Uterus (tissue), 3 donors: ENCODE measurements at regions not wholly inside any gene's neighbourhood (a gene's known extent, or its start where the extent isn't known, plus 50 kb on each side); places are given as distances from the start of the nearest gene placed in this dataset.

Experiments
- DNase-seq, 2 donors: peaks; one replicate each; pipeline ENCODE4 v3.0.0-alpha.2; 2019 to 2020
- H3K27ac ChIP-seq, 2 donors: fragments of 200-600 bp; sonication (generic); 1 replicate in 1 of 2; 2 replicates in 1 of 2; pipeline ENCODE4 v1.5.1; 2016 to 2018
- H3K27me3 ChIP-seq, 2 donors: fragments of 200-600 bp; sonication (generic); one replicate each; pipeline ENCODE4 v1.5.1; 2018 to 2019; ENCODE audit warnings: control low read depth in 1 of 2
- H3K36me3 ChIP-seq, 2 donors: fragments of 200-600 bp; sonication (generic); one replicate each; pipeline ENCODE4 v1.5.1; 2019; ENCODE audit warnings: control low read depth in 1 of 2
- H3K4me1 ChIP-seq, 2 donors: fragments of 200-600 bp; sonication (generic); one replicate each; pipeline ENCODE4 v1.5.1; 2018 to 2019; ENCODE audit warnings: control low read depth in 1 of 2
- H3K4me3 ChIP-seq, 2 donors: fragments of 200-600 bp; sonication (generic); 1 replicate in 1 of 2; 2 replicates in 1 of 2; pipeline ENCODE4 v1.5.1; 2018 to 2019; ENCODE audit warnings: mild to moderate bottlenecking in 1 of 2
- H3K9me3 ChIP-seq, 2 donors: fragments of 200-600 bp; sonication (generic); one replicate each; pipeline ENCODE4 v1.5.1; 2019; ENCODE audit warnings: control low read depth in 1 of 2
- CTCF ChIP-seq, 4 experiments: fragments of 200-600 bp in 2 of 4; fragments of 450-650 bp in 2 of 4; sonication (generic) in 2 of 4; IDR thresholded peaks; one replicate each; pipeline ENCODE4 v1.5.1; 2016 to 2019; ENCODE audit warnings: antibody characterized with exemption in 4 of 4, mild to moderate bottlenecking in 2 of 4, moderate library complexity in 1 of 4
- POLR2A ChIP-seq, 2 donors: fragments of 450-650 bp; IDR thresholded peaks; one replicate each; pipeline ENCODE4 v1.6.1; 2016; ENCODE audit warnings: antibody characterized with exemption in 2 of 2, mild to moderate bottlenecking in 1 of 2, moderate library complexity in 1 of 2
- intact Hi-C: fragments of 100-400 bp; cut with DNase I; formaldehyde crosslinking; loops from one replicate; pipeline ENCODE4 v1.15.1; 2023; ENCODE audit warnings: low total_unique reads
- donor health status: DM: yes; HTN: yes; CAD: no.

GRCh38 chr6:49087369-49087768, 375.7 kb downstream of the MMUT start:
- Histone ChIP-seq H3K27me3 (no peaks in the 10 kb centered on the region), H3K27ac (no peak overlapping the region), H3K36me3 (no peaks in the 10 kb centered on the region), H3K4me1 (no peaks in the 10 kb centered on the region), H3K4me3 (no peak overlapping the region), H3K9me3 (no peaks in the 10 kb centered on the region)
- intact Hi-C loops: no loop called here
- TF ChIP-seq CTCF (IDR thresholded peaks at IDR 0.05) (no peak), POLR2A (IDR thresholded peaks at IDR 0.05) (no peak)
- DNase-seq: no peak

- no peak for DNase-seq
- H3K4me1 ChIP-seq: no peaks in the 10 kb centered on the region
- intact Hi-C loops: no loop called here
- no peak overlapping the region for H3K27ac ChIP-seq
- H3K36me3 ChIP-seq: no peaks in the 10 kb centered on the region
- H3K9me3 ChIP-seq: no peaks in the 10 kb centered on the region
- no peak overlapping the region for H3K4me3 ChIP-seq
- no peak for TF ChIP-seq CTCF (IDR thresholded peaks at IDR 0.05)
- TF ChIP-seq POLR2A (IDR thresholded peaks at IDR 0.05): no peak
- no peaks in the 10 kb centered on the region for H3K27me3 ChIP-seq
Measured at GRCh38 chr6:49082611-49083010, 380.4 kb downstream of the MMUT start.

DNA sequence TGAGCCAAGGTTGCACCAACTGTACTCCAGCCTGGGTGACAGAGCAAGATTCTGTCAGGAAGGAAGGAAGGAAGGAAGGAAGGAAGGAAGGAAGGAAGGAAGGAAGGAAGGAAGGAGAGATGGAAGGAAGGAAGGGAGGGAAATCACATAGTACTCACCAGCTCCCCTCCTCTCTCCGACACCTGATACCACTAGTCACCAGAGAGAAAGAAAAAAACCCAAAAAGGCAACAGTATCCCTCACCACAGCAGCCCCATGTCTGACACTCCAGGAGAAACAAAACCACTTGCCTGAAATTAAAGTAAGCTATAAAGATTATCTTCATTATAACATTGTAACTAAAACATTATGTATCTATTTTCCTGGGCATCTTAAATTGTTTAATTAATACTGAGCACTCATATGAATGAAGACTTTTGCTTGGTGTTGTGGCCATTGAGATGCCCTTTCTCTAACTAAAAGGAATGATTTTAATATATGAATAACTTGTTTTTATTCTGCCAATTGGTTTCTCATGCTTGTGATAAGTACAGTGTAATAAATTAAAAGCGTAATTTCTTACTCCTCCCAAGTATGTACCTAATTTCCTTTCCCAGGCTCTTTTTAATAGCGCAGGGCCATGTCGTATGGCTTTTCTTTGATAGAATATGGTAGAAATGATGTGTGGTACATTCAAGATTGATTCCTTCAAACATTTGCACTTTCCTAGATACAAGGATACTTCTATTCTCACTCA, 390.0 kb downstream of the MMUT start:
- TF ChIP-seq POLR2A (IDR thresholded peaks at IDR 0.05) (no peak), CTCF (IDR thresholded peaks at IDR 0.05) (no peak)
- no peak overlapping the region for H3K4me3 ChIP-seq
- intact Hi-C loops: no loop called here

DNA sequence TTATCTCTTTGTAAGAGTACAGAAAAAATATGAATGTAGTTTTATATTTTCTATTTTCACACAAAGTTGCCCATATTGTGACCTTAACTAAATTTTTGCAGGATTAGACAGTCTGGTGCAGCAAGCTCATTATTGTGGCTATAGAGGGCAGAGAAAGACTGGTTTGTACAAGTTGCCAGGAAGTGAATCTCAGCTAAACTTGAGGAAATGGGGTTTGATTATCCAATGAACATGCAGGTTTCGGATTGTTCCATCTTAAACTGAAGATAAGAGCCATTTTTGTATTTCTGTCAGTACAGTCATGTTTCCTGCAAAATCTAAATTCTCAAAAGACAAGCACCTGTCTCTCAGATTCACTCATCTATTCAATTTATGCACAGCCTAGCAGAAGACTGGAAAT, 390.9 kb downstream of the MMUT start:
- Histone ChIP-seq H3K4me1 (no peaks in the 10 kb centered on the region), H3K27ac (no peak overlapping the region), H3K27me3 (no peaks in the 10 kb centered on the region), H3K4me3 (no peak overlapping the region), H3K9me3 (no peaks in the 10 kb centered on the region), H3K36me3 (no peaks in the 10 kb centered on the region)
- TF ChIP-seq POLR2A (IDR thresholded peaks at IDR 0.05) (no peak), CTCF (IDR thresholded peaks at IDR 0.05) (no peak)
- DNase-seq: no peak
- intact Hi-C loops: no loop called here

More for the DNA sequence above, 390.0 kb downstream of the MMUT start:
- Histone ChIP-seq H3K27ac (no peak overlapping the region), H3K27me3 (no peaks in the 10 kb centered on the region), H3K36me3 (no peaks in the 10 kb centered on the region), H3K4me1 (no peaks in the 10 kb centered on the region), H3K9me3 (no peaks in the 10 kb centered on the region)
- no peak for DNase-seq

DNA sequence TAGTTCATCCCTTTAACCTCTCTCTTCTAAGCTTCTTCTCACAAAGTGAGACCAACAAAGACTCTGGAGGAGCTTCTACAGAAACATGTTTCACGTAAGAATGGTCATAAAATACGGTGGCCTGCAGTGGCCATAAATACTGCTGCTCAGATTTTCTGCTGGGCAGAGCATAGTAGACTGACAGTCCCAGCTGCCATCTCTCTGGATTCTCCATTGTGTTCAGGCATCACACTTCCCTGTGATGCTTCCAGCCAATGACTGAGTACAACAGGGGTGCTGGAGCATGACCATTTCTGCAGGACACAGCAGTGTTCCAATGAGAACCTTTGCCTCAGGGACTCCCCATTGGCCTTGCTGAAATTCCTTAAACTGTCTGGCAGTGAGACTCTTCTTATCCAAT, 392.6 kb downstream of the MMUT start:
- Histone ChIP-seq H3K27me3 (no peaks in the 10 kb centered on the region), H3K4me1 (no peaks in the 10 kb centered on the region), H3K36me3 (no peaks in the 10 kb centered on the region), H3K27ac (no peak overlapping the region), H3K9me3 (no peaks in the 10 kb centered on the region), H3K4me3 (no peak overlapping the region)
- no peak for TF ChIP-seq POLR2A (IDR thresholded peaks at IDR 0.05)
- TF ChIP-seq CTCF (IDR thresholded peaks at IDR 0.05): no peak
- DNase-seq: no peak
- intact Hi-C loops: no loop called here
